Prostate gland (tissue), 2 donors: ENCODE measurements at regions not wholly inside any gene's neighbourhood (a gene's known extent, or its start where the extent isn't known, plus 50 kb on each side); places are given as distances from the start of the nearest gene placed in this dataset.

Experiments
- CTCF ChIP-seq, 4 experiments: fragments of 200-600 bp in 2 of 4; fragments of 450-650 bp in 2 of 4; sonication (generic) in 2 of 4; IDR thresholded peaks; 1 replicate in 3 of 4; 2 replicates in 1 of 4; pipeline ENCODE4 v1.5.1; 2016 to 2019; ENCODE audit warnings: antibody characterized with exemption in 4 of 4, mild to moderate bottlenecking in 2 of 4, moderate library complexity in 2 of 4
- POLR2A ChIP-seq: fragments of 450-650 bp; IDR thresholded peaks from one replicate; pipeline ENCODE4 v1.6.1; 2016; ENCODE audit warnings: antibody characterized with exemption, mild to moderate bottlenecking
- POLR2AphosphoS5 ChIP-seq: sonication (generic); formaldehyde crosslinking; IDR thresholded peaks from one replicate; pipeline ENCODE4 v1.6.1; 2017; ENCODE audit warnings: antibody characterized with exemption

- TF ChIP-seq POLR2A (no peak), CTCF (IDR thresholded peaks at IDR 0.05) (no peak), POLR2AphosphoS5 (peak; percentile 11)
Measured at GRCh38 chr13:48586591-48587103, 53.8 kb upstream of the RCBTB2 start.
